ENCODE measurements at regions not wholly inside any gene's neighbourhood (a gene's known extent, or its start where the extent isn't known, plus 50 kb on each side); places are given as distances from the start of the nearest gene placed in this dataset.

DNA sequence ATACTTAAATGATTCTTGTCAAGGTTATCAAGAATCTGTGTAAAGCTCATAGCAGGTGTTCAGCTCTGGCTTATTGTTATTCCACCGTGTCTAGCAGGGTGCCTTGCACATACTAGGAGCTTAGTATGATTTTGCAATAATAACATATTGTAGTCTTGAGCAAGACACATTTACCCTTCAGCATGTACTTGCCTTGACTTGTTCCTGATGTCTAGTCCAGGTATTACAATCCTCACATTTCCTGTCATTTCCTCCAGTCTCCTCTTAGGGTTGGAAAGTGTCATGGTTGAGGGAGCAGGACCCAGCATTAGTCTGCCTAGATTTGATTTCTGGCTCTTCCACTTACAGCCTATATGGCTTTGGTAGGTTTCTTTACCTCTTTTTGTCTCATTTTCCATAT, 246.1 kb downstream of the RAD51AP2 start:
- H3K27ac ChIP-seq (ENCODE audit: low read depth, low read length) = no peak overlapping the region
- DNase-seq (ENCODE audit: low read depth, low spot score) = no peak
- no peak overlapping the region for H3K4me3 ChIP-seq (ENCODE audit: low read depth, low read length)
- no peaks in the 10 kb centered on the region for H3K27me3 ChIP-seq (ENCODE audit: control insufficient read depth, insufficient read depth, low read length)
- TF ChIP-seq, protein P1, sequence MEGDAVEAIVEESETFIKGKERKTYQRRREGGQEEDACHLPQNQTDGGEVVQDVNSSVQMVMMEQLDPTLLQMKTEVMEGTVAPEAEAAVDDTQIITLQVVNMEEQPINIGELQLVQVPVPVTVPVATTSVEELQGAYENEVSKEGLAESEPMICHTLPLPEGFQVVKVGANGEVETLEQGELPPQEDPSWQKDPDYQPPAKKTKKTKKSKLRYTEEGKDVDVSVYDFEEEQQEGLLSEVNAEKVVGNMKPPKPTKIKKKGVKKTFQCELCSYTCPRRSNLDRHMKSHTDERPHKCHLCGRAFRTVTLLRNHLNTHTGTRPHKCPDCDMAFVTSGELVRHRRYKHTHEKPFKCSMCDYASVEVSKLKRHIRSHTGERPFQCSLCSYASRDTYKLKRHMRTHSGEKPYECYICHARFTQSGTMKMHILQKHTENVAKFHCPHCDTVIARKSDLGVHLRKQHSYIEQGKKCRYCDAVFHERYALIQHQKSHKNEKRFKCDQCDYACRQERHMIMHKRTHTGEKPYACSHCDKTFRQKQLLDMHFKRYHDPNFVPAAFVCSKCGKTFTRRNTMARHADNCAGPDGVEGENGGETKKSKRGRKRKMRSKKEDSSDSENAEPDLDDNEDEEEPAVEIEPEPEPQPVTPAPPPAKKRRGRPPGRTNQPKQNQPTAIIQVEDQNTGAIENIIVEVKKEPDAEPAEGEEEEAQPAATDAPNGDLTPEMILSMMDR (IDR thresholded peaks at IDR 0.05; ENCODE audit: low read depth, low read length) = no peak
- ChIA-PET POLR2A (no interaction called here), CTCF (no interaction called here)
- no peaks in the 10 kb centered on the region for H3K9me3 ChIP-seq (ENCODE audit: control insufficient read depth, insufficient read depth, low read length)

DNA sequence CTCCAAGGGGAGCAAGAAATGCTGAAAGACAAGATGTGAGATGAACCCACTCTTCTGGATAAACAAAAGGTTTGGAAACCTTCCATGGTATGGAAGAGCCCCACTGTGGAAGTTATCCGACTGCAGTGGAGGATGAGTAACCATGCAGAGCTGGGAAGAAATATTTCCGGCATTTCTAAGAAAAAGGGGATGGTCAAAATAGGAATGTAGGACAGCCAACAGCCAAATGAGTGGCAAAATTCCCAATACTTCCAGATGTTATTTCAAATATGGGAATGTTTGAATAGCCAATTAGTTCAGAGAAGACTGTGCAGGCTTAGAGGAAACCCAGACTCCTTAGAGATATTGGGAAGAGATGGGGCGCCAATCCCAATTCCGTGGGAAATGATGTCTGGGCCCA, 246.8 kb downstream of the RAD51AP2 start:
- no peak overlapping the region for H3K4me3 ChIP-seq (ENCODE audit: low read depth, low read length)
- ChIA-PET POLR2A (no interaction called here), CTCF (no interaction called here)
- TF ChIP-seq, protein P1 (IDR thresholded peaks at IDR 0.05; ENCODE audit: low read depth, low read length) = no peak
- no peak for DNase-seq (ENCODE audit: low read depth, low spot score)
- no peaks in the 10 kb centered on the region for H3K27me3 ChIP-seq (ENCODE audit: control insufficient read depth, insufficient read depth, low read length)
- H3K27ac ChIP-seq (ENCODE audit: low read depth, low read length) = no peak overlapping the region
- no peaks in the 10 kb centered on the region for H3K9me3 ChIP-seq (ENCODE audit: control insufficient read depth, insufficient read depth, low read length)

- Histone ChIP-seq H3K27me3 (ENCODE audit: control insufficient read depth, insufficient read depth, low read length) (no peaks in the 10 kb centered on the region), H3K27ac (ENCODE audit: low read depth, low read length) (no peak overlapping the region), H3K4me3 (ENCODE audit: low read depth, low read length) (no peak overlapping the region), H3K9me3 (ENCODE audit: control insufficient read depth, insufficient read depth, low read length) (no peaks in the 10 kb centered on the region)
- CTCF ChIA-PET = no interaction called here
- POLR2A ChIA-PET = no interaction called here
- TF ChIP-seq, protein P1 (IDR thresholded peaks at IDR 0.05; ENCODE audit: low read depth, low read length) = no peak
- no peak for DNase-seq (ENCODE audit: low read depth, low spot score)
Measured at GRCh38 chr2:17270894-17271293, 247.3 kb downstream of the RAD51AP2 start.

- Histone ChIP-seq H3K27me3 (ENCODE audit: control insufficient read depth, insufficient read depth, low read length) (no peaks in the 10 kb centered on the region), H3K9me3 (ENCODE audit: control insufficient read depth, insufficient read depth, low read length) (no peaks in the 10 kb centered on the region), H3K27ac (ENCODE audit: low read depth, low read length) (no peak overlapping the region), H3K4me3 (ENCODE audit: low read depth, low read length) (no peak overlapping the region)
- CTCF ChIA-PET = no interaction called here
- DNase-seq (ENCODE audit: low read depth, low spot score) = no peak
- POLR2A ChIA-PET = no interaction called here
- TF ChIP-seq, protein P1 (IDR thresholded peaks at IDR 0.05; ENCODE audit: low read depth, low read length) = no peak
Measured at GRCh38 chr2:17263570-17263968, 254.7 kb downstream of the RAD51AP2 start.

DNA sequence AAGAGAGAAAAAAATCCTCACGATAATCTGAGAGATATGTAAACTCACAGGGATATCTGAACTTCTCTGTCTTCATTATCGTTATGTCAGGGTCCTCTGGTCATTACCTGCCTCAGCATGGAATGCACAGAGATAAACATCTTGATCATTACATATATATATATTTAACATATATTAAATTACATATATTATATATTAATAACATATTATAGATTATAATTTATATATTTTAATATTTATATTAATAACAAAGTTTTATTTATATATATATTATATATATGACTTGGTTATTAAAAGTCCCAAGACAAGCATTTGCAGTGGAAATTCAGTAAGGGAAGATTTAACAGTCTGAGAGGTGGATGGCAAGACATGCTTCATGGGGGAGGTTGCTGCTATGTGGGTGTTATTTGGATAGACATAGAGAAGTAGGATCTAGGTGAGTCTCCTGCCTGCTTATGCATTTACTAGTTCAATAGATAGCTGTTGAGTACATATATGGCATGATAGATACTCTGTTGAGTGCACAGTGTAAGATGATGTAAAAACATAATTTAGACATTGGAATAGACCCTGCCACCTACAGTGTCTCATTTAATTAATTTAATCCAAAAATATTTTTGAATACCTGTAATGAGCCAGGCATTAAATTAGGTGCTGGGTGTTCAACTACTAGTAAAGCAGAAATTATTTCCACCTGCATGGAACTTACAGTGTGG, 255.2 kb downstream of the RAD51AP2 start:
- DNase-seq (ENCODE audit: low read depth, low spot score) = no peak
- H3K9me3 ChIP-seq (ENCODE audit: control insufficient read depth, insufficient read depth, low read length) = no peaks in the 10 kb centered on the region
- ChIA-PET POLR2A (no interaction called here), CTCF (no interaction called here)
- H3K4me3 ChIP-seq (ENCODE audit: low read depth, low read length) = no peak overlapping the region
- TF ChIP-seq, protein P1 (IDR thresholded peaks at IDR 0.05; ENCODE audit: low read depth, low read length) = no peak
- H3K27ac ChIP-seq (ENCODE audit: low read depth, low read length) = no peak overlapping the region
- H3K27me3 ChIP-seq (ENCODE audit: control insufficient read depth, insufficient read depth, low read length) = no peaks in the 10 kb centered on the region

Data from AG04450 (cell line).